ENCODE measurements at regions not wholly inside any gene's neighbourhood (a gene's known extent, or its start where the extent isn't known, plus 50 kb on each side); places are given as distances from the start of the nearest gene placed in this dataset.

- DNase-seq = no peak
Observed at GRCh38 chr20:39658662-39659409, 696.7 kb downstream of the DHX35 start.

DNA sequence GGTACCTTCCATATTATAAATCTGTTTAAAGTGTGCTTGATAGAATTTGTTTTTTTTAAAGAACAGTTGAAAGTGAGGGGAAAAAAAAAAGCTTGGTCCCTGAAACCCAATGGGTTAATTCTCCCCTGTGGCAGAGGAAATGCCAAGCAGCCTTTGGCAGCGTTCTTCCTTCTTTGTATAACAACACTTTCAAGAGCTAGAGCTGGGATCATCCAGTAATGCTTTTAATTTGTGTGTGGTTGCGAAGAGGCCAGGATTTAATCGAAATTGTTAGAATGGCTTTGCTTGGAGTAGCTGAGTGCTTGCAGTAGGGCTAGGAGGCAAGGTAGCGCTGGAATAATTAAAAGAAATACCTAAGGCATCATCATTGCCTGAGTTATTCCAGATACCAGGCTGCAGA is 692.0 kb downstream of the DHX35 start:
- no peak for DNase-seq

DNA sequence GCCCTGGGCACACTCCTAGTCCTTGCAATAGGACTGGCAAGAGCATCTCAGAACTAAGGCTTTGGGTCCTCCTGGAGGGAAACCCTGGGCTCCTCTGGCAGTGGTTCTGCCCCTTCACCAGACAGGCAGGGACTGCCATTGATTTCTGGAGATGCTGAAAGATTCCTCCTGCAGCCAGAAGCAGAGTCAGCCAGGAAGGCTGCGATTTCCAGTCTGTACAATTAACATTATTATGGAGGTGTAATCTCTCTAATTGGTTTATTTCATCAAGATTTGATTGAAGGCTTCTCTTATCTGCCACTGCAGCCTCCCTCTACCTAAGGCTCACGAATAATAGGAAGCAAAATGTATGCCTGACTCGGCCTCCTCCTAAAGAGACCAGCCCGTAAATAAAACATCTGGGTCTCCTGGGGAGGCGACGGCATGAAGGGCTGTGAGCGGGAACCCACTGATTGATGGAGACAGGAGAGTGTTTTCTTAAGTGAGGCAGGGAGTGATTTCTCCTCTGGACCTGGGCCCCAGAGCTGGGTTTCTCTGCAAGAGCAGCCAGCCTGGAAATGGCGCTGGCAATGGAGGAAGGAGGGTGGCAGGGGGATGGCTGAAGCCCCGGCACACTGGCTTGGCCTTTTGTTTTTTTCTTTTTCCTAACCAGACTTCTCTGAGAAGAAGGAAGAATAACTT is 689.6 kb downstream of the DHX35 start:
- no peak for DNase-seq

GRCh38 chr20:39646874-39647413 is 684.8 kb downstream of the DHX35 start:
- DNase-seq = no peak

GRCh38 chr20:39645131-39645530 is 683.0 kb downstream of the DHX35 start:
- DNase-seq = no peak

DNA sequence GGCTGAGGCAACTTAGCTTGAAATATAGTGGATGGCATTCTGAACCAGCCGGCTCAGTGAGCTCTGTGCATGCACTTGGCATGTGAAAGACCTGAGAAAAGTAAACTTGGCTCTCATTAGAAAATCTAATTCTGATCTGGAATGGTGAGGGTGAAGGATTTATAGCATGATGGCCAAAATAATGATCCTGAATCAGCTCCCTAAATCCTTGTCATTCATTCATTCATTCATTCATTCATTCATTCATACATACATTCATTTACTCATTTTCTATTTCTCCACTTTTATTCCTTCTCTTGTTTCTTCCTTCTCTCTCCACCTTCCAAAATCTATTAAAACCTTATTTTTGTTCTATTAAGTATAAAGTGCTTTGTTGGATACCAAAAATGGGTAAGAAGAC is 681.1 kb downstream of the DHX35 start:
- DNase-seq = no peak

DNA sequence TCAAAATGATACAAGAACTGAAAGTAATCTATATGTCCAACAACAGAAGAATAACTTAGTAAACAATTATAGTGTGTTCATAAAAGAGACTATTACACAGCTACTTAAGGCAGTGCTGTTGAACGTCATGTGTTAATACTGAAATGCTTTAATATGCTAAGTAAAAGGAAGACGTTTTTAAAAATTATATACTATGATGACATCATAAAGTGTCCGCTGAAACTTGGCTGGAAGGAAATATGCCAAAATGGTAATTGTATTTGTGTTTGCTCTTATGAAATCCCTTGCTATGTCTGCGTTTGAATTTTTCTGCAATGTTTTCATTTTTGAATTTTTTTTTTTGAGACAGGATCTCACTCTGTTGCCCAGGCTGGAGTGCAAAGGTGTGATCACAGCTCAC is 679.3 kb downstream of the DHX35 start:
- DNase-seq = no peak

- DNase-seq = no peak
Observed at GRCh38 chr20:39640147-39640546, 678.0 kb downstream of the DHX35 start.

DNA sequence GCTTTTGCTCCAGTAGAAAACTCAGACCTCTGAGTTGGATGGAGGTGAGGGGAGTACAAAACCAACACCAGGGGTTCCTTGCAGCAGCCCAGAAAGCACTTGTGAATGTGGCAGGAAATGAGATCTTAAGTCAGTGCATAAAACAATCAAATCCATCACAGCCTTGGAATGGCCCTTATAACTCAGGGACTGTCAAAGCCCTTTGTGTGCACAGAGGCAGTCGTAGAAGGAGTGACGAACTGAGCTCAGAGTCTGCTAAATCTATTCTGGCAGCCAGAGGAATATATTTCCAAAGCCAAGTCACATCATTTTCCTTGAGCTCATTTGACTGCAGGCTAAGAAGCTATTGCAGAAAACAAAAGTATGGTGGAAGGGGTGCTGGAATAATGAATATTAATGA is 676.6 kb downstream of the DHX35 start:
- no peak for DNase-seq

- DNase-seq = no peak
Observed at GRCh38 chr20:39633689-39634088, 671.5 kb downstream of the DHX35 start.

GRCh38 chr20:39632757-39633156 is 670.6 kb downstream of the DHX35 start:
- DNase-seq = no peak

DNA sequence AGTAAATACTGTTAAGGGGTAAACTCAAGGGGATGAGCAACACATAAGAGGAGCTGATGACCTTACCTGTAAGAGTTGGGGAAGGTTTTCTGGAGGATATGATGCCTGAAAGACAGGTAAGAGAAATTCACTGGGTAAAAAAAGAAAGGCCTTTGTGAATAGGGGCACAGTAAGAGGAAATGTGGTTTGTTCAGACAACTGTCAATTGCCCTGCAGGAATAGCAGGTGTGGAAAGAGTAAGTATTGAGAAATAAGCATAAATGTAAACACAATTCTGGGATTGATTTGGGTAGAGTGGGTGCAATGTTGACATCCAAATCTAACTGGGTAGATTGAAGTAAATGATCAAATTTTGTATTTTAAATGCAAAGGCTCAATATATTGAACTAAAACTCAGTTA is 670.0 kb downstream of the DHX35 start:
- DNase-seq = no peak

DNA sequence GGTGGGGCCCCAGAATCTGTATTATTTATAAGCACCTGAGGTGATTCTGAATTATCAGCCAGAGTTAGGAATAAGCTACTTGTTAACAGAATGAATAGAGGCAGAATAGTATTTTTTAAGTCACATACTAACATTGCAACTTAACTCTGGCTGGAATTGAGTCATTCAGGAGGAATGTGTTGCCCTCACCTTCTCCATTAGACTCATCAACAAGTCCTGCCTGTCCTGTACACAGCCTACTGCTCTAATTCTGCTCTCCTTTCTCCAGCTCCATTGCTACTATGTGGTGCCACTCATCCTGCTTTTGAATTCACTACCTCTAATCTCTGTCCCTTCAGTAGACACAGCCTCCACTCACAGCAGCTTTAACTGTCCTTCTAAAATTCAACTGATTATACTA is 669.4 kb downstream of the DHX35 start:
- DNase-seq = no peak

GRCh38 chr20:39630215-39630908 is 668.2 kb downstream of the DHX35 start:
- no peak for DNase-seq

DNA sequence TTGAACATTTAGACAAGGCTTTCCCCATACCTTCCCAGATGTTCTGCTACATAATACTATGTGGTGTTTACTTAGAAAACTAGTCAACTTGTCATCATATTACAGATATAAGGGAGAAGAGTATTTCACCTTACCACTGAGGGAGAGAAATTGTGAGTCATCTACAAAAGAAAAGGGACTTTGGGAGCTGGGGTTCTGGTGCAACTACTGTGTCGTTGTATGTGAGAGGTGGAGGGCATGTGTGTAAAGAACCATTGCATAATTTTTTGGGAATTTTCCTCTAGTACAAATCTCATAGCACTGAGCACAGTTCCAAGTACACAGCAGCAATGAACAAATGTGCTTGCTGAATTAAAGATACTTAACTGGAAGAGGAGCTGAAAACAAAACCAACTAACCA is 665.6 kb downstream of the DHX35 start:
- DNase-seq = no peak

- DNase-seq = no peak
Observed at GRCh38 chr20:39624316-39624715, 662.2 kb downstream of the DHX35 start.

- DNase-seq = no peak
Observed at GRCh38 chr20:39623584-39624234, 661.6 kb downstream of the DHX35 start.

GRCh38 chr20:39619271-39619785 is 657.2 kb downstream of the DHX35 start:
- DNase-seq = no peak

DNA sequence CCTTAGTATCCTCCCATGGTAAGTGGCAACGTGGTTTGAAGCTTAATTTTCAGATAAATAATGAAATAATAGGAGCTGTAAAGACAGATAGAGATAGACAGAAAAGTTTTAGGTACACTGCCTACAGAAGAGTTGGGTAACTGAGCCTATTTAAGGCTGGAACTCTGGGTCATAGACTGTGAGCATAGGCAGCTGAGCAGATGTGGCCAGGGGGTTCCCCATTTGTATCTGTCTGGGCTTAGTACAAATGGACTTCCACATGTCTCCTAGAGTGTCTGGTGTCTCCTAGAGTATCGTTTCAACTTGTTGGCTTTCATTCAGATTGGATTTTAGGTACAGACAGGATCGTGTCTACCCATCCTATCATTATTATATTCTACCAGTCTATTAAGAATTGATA is 649.8 kb downstream of the DHX35 start:
- DNase-seq = no peak

DNA sequence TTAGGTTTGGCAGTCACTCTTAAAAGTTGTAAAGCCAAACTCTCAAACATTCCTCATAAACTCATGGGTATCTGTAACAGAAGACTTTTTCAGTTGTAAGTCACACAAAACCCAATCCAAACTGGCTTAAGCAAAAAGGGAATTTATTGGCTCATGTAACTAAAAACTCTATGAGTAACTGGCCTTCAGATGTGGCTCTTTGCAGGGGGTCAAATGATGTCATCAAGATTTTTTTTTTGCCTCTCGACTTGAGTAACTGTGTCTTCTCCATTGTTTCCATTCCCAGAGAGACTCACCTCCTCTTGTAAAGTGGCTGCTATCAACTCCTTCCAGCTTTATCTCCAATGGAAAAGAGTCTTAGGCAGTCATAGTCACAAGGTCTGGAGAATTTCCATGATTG is 645.0 kb downstream of the DHX35 start:
- DNase-seq = no peak

GRCh38 chr20:39605908-39606307 is 643.8 kb downstream of the DHX35 start:
- DNase-seq = no peak

GRCh38 chr20:39605361-39605760 is 643.2 kb downstream of the DHX35 start:
- DNase-seq = no peak

GRCh38 chr20:39603219-39603618 is 641.1 kb downstream of the DHX35 start:
- DNase-seq = no peak

Data from NCI-H1105 (cell line).